ENCODE measurements at regions not wholly inside any gene's neighbourhood (a gene's known extent, or its start where the extent isn't known, plus 50 kb on each side); places are given as distances from the start of the nearest gene placed in this dataset.
"Not testable (repeated sequence)": the region's sequence is repeated elsewhere in the genome, so short reads cannot be mapped to it uniquely, and the experiment has no call there.

GRCh38 chr16:29186306-29187220, 201.7 kb downstream of the LAT start:
- DNase-seq (ENCODE audit: low read depth in 1 of 2, low spot score in 1 of 2) = not testable (repeated sequence)

DNA sequence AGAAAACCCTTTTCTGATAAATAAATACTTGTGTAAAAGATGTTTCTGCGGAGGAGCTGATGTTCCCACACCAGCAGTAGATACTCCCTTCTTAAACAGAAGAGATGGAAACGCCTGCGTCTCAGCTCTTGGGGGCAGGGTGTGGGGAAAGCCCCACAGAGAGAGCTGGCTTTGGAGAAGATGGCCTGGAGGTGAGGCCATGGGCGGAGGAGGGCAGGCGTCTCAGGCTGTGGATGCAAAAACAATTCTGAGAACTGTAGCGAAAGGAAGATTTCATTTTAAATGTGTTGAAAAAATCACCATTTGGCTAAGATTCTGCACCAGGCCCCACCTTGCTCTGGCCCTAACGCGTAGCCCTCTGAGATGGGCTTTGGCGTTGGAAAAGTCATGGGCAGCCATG, 201.0 kb downstream of the LAT start:
- not testable (repeated sequence) for DNase-seq (ENCODE audit: low read depth in 1 of 2, low spot score in 1 of 2)

DNA sequence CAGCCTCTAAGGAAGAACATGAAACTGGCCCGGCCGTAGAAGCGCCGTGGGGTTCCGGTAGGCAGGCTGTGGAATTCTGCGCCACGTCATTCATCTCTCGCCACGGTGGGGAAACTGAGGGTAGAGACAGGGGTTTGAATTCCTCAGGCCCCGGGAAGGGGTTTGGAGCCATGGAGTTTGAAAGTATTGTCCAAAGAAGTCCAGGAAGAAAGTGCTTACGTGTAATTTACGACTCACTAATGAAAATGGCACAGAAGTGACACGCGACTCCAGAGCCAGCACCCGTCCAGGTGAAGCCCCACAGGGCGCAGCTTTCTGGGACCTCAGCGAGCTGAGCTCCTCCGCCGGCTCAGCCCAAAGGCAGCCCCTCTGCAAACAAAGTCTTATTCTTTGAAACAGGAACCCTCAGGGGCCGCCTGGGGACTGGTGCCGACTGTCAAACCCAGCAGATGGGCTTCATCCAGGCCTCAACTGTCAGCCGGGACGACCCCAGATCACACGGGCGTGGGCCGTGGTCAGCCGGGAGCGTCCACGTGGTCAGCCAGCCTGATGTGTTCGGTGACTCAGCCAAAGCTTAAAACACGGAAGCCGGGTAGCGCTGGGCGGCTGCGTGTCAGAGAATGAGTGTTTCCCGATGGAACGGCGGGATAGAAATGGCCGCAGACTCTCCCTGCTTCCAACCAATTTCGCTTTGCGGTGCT, 200.0 kb downstream of the LAT start:
- DNase-seq (ENCODE audit: low read depth in 1 of 2, low spot score in 1 of 2) = not testable (repeated sequence)

- DNase-seq (ENCODE audit: low read depth in 1 of 2, low spot score in 1 of 2) = not testable (repeated sequence)
These were observed 198.4 kb downstream of the LAT start for GRCh38 chr16:29182940-29183868.

DNA sequence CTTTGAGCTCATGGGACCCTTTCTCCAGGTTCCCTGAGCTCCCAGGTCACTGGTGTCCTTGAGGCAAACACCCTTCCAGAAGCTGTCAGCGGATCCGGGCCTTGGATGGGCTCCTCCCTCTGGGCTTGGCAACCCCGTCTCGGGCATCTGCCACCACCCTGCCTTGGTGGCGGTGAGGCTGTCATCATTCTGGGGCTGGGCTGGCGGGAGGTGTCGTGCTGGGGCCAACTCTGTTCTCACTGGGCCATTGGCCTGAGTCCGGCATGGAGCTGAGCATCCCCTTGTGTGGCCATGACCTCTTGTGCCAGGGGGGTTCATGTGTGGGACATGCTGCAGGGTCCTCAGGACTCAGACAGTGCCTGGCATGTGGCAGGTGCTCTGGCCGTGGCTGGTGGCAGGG, 197.6 kb downstream of the LAT start:
- no peak for DNase-seq (ENCODE audit: low read depth in 1 of 2, low spot score in 1 of 2)

DNA sequence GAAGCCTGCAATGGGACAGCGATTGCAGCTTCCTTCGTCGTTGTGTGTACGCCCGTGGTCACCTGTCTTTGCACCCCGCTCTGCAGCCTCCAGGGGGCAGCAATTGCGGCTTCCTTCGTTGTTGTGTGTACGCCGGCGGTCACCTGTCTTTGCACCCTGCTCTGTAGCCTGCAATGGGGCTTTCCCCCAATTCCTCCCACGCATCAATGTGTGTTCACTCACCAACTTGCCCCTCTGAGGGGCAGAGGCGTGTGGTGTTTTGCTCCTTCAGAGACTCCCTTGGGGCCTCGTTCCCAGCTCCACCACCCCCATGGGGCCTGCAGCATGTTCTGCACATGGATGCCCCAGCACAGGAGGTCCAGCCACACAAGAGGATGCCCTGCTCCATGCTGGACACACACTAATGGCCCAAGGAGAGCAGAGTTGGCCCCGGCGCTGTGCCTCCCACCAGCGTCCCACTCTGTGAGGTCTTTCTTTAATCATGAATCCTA, 197.1 kb downstream of the LAT start:
- not testable (repeated sequence) for DNase-seq (ENCODE audit: low read depth in 1 of 2, low spot score in 1 of 2)

- not testable (repeated sequence) for DNase-seq (ENCODE audit: low read depth in 1 of 2, low spot score in 1 of 2)
These were observed 196.5 kb downstream of the LAT start for GRCh38 chr16:29181254-29181780.

DNA sequence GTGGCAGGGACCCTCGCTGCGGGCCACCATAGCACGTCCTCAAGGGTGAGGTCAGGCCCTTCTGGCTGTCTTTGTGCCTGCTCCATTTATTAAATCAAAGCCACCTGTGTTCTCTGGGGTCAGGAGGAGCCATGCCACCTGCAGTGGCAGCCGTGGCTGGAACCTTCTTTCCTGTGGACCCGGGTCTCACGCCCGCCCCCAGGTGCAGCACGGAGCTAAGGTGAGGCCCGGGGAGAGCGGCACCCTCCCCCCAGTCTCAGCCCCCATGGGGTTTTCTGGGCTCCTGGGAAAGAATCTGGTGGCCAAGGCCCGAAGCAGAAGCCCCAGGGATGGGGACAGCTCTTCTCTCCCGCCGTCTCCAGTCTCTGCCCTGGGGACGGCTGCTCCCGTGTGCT, 195.4 kb downstream of the LAT start:
- DNase-seq (ENCODE audit: low read depth in 1 of 2, low spot score in 1 of 2) = not testable (repeated sequence)

- not testable (repeated sequence) for DNase-seq (ENCODE audit: low read depth in 1 of 2, low spot score in 1 of 2)
These were observed 194.8 kb downstream of the LAT start for GRCh38 chr16:29179401-29180205.

GRCh38 chr16:29177888-29178726, 193.3 kb downstream of the LAT start:
- not testable (repeated sequence) for DNase-seq (ENCODE audit: low read depth in 1 of 2, low spot score in 1 of 2)

GRCh38 chr16:29177203-29177887, 192.5 kb downstream of the LAT start:
- DNase-seq (ENCODE audit: low read depth in 1 of 2, low spot score in 1 of 2) = not testable (repeated sequence)

- DNase-seq (ENCODE audit: low read depth in 1 of 2, low spot score in 1 of 2) = not testable (repeated sequence)
These were observed 192.0 kb downstream of the LAT start for GRCh38 chr16:29176822-29177202.

DNA sequence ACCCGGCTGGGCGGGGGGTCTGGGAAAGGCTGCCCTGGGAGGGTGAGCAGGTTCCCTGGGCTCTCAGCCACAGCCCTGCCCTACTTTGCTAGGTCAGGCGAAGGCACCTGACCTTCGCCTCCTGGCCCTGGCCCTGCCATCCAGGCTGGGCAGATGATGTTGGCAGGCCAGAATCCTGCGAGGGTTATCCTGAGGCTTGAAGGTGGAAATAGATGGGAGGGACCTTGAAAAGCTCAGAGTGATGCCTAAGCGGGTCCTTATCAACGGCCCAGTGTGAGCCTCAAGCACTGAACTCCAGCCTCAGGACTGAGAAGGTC, 191.3 kb downstream of the LAT start:
- not testable (repeated sequence) for DNase-seq (ENCODE audit: low read depth in 1 of 2, low spot score in 1 of 2)

DNA sequence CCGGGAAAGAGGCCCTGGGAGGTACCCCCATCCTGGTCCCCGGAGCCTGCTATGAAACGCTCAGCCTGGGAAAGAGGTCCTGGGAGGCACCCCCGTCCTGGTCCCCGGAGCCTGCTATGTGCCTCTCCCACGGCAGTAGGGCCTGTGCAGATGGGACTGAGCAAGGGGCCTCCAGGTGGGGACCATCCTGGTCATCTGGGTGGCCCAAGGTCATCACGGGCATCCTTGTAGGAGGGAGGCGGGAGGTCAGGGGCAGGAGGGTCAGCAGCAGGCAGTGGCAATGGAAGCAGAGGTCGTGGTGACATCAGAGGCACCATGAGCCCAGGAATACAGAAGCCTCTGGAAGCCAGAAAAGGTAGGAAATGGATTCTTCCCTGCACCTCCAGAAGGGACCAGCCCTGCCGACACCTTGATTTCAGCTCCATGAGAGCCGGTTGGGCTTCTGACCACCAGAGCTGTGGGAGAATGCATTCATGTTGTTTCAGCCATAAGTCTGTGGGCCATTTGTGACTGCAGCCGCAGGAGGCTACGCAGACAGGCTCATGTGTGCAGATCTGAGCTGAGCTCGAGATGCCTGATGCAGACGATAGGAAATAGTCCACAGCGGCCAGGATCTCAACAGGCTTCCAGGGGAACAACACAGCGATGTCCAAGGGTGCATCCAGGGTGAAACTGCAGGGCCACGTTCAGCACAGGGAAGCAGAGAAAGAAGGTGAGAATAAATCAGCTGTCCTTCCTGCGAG, 190.7 kb downstream of the LAT start:
- DNase-seq (ENCODE audit: low read depth in 1 of 2, low spot score in 1 of 2) = not testable (repeated sequence)

DNA sequence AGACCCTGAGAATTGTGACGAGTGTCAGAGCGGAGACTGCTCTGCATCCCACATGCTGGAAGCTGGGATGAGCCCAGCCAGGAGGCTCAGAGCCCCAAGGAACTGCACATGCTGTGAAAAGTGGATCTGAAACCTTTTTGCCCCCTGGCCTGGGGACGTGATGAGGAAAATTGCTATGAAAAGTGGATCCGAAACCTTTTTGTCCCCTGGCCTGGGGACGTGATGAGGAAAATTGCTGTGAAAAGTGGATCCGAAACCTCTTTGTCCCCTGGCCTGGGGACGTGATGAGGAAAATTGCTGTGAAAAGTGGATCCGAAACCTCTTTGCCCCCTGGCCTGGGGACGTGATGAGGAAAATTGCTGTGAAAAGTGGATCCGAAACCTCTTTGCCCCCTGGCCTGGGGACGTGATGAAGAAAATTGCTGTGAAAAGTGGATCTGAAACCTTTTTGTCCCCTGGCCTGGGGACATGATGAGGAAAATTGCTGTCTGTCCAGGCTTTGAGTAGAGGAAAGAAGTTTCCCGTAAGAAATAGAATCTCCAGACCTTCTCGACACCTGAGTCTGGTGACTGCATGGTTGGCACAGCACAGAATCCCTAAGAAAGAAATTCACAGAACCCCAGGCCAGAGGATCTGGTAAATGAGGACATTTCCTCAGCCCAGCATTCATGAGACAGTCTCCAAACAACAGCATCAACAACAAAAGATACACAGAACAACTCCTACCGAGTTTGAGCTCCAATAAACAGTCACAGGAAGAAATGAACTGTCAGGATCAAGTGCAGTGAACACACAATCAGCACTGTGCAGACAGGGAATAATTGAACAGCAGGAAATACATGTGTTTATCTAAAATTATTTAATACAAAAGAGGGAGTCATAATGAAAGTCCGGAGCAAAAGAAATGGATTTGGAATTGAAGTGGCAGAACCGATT, 188.8 kb downstream of the LAT start:
- DNase-seq (ENCODE audit: low read depth in 1 of 2, low spot score in 1 of 2) = not testable (repeated sequence)

- not testable (repeated sequence) for DNase-seq (ENCODE audit: low read depth in 1 of 2, low spot score in 1 of 2)
These were observed 187.4 kb downstream of the LAT start for GRCh38 chr16:29172098-29172724.
